GM10266 (cell line): ENCODE measurements at regions not wholly inside any gene's neighbourhood (a gene's known extent, or its start where the extent isn't known, plus 50 kb on each side); places are given as distances from the start of the nearest gene placed in this dataset.

Source experiments
- DNase-seq: peaks from one replicate; pipeline ENCODE4 v3.0.0; 2012; ENCODE audit errors: extremely low spot score
- TF ChIP-seq, protein P1 (sequence below): IDR thresholded peaks from 2 replicates; pipeline ENCODE4 v1.5.1; 2012; ENCODE audit warnings: mild to moderate bottlenecking, low read depth; ENCODE audit not compliant: control insufficient read depth, insufficient read depth; ENCODE audit errors: missing control alignments

DNA sequence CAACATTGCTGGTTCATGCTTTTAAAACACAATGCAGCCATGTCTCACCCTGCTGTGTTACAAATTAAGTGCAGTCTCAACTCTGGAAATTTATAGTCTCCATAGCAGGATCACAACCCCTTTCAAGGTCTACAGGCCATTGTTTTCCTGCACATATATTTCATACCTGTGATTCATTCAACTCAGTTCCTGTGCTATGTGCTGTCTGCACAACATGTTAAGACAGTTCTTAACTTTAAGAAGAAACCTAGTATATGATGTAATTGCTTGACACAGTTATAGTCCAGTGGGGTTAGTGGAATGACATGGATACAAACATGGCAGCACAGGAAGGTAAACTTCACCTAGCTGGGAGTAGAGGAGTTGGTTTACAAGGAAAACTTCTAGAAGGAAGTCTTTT is 106.4 kb downstream of the IFI44 start:
- DNase-seq = no peak
- TF ChIP-seq, protein P1, sequence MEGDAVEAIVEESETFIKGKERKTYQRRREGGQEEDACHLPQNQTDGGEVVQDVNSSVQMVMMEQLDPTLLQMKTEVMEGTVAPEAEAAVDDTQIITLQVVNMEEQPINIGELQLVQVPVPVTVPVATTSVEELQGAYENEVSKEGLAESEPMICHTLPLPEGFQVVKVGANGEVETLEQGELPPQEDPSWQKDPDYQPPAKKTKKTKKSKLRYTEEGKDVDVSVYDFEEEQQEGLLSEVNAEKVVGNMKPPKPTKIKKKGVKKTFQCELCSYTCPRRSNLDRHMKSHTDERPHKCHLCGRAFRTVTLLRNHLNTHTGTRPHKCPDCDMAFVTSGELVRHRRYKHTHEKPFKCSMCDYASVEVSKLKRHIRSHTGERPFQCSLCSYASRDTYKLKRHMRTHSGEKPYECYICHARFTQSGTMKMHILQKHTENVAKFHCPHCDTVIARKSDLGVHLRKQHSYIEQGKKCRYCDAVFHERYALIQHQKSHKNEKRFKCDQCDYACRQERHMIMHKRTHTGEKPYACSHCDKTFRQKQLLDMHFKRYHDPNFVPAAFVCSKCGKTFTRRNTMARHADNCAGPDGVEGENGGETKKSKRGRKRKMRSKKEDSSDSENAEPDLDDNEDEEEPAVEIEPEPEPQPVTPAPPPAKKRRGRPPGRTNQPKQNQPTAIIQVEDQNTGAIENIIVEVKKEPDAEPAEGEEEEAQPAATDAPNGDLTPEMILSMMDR = no peak

DNA sequence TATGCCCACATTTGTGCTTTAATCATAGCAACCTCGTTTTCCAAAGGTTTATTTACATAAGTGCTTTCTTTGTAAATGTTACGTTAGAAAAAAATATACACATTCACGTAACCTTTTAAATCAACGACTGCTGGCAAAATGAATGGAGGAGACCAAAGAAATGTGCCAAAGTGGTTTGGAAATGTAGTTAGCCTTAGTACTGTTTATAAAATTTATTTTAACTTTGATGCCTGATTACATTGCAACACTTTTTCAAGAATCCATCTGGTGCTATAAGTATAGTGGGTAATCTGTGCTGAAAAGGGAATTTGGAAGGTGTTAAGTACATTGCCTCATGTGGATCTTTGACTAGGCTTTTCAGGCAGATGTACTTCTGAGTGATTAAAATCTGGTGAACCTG is 108.9 kb downstream of the IFI44 start:
- TF ChIP-seq, protein P1 = no peak
- no peak for DNase-seq

DNA sequence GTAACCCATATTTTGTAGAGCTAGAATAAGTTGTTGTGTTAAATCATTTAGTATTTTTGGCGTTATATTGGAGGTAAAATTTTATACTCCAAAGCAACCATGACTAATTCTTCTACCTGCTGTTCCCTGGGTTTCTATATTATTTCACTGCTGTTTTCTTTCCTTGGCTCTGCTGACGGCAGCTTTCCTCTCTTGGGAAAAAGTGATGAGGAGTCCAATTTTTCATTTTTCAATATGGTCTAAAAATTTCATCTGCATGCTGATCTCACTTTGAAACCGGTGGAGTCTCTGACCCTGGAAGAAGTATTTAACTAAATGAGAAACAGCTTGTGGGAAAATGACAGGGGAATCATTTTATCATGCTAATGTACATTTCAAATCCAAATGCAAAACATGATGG is 110.2 kb downstream of the IFI44 start:
- TF ChIP-seq, protein P1 = no peak
- DNase-seq = no peak

DNA sequence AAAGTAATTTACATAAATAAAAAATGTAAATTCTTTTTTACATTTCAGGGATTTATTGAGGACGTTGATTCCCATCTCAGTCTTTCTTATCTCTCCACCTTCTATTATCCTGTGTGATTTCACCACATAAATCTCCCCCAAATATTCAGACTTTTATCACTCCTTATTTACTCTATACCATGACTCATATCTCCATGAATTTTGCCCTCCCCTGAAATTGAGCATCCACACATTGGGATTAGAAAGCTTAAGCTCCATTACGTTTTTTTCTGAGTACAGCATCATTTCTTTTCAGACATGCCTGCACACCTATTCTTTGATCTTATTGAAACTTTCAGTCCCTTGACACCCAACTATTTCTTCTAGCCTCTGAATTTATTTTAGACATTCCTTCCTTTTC is 111.2 kb downstream of the IFI44 start:
- TF ChIP-seq, protein P1 = no peak
- no peak for DNase-seq

DNA sequence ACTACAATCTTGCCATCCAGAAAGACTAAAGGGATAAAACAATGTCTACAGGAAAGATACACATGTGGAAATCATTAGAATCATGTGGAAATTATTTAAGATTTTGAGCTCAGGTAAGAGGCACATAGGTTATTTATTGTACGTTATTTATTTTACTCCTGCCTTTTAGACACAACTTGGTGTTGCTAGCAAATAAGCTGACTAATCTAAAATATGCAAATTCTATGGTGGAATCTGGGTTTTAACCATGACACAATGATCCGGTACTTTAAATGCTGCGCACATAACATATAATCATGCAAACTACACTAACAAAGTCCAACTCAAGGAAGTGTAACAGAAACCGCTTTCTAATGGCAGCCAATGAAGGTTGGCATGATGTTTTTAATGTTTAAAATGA is 112.5 kb downstream of the IFI44 start:
- TF ChIP-seq, protein P1 = no peak
- no peak for DNase-seq

DNA sequence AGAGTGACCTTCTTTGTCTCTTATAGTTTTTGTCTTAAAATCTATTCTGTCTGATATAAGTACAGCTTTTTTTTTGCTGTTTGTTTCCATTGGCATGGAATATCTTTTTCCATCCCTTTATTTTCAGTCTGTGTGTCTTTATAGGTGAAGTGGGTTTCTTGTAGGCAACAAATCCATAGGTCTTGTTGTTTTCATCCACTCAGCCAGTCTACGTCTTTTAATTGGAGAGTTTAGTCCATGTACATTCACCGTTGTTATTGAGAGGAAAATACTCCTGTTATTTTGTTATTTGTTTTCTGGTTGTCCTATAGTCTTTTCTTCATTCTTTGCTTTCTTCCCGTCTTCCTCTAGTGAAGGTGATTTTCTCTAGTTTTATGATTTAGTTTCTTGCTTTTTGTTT is 115.9 kb downstream of the IFI44 start:
- TF ChIP-seq, protein P1 = no peak

DNA sequence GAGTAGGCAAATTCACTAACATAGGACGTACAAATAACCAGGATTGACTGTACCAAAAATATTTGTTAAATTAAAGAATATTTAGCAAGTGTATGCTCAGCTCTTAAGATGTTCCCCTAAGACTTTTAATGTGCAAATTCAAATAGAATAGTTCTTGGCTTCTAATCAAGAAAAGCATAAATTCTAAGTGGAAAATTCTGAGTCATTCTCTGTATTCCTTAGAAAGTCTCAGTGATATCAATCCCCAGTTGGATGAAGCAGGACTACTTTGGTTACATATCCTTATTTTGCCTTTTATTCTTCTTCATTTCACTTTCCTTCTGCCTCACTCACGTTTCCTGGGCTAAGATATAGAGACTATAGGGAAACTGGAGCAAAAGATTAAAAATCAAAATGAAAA is 130.2 kb downstream of the IFI44 start:
- no peak for DNase-seq
- TF ChIP-seq, protein P1 = no peak

More for the DNA sequence above, 115.9 kb downstream of the IFI44 start:
- no peak for DNase-seq
